C4-2B (cell line): ENCODE measurements at regions not wholly inside any gene's neighbourhood (a gene's known extent, or its start where the extent isn't known, plus 50 kb on each side); places are given as distances from the start of the nearest gene placed in this dataset.

Experiments used
- H3K27ac ChIP-seq: fragments of 450-650 bp; 2 replicates; pipeline ENCODE4 v1.5.1; 2017
- ZFX ChIP-seq: fragments of 450-650 bp; IDR thresholded peaks from 2 replicates; pipeline ENCODE4 v1.6.1; 2017
- TF ChIP-seq, protein P1 (sequence below): fragments of 450-650 bp; conservative IDR thresholded peaks from 2 replicates; pipeline ENCODE4 v1.5.1; 2017; ENCODE audit warnings: mild to moderate bottlenecking

DNA sequence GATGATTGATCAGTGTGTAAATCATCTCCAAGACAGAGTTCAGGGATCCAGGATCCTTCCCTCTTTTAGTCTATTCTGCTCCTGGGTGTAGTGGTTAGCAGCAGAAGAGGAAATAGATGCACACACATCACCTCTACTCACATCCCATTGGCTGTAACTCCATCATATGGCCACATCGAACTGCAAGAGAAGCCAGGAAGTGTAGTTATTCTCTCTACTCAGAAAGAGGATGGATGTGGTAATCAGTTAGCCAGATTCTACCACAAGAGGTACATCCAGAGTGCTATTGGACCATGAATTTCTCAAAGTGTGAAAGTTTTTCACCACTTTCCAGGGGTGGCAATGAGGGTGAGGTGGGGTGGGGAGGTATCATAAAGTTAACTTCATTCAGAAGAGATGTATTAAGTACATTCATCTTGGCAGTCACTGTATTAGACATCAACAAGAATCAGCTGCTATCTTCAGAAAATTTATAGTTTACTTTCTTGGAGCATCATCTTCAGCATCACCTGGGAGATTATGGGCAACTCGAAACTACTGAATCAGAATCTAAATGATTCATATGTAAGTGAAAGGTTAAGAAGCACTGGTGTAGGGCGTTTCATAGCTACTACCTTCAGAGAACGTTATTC, 60.6 kb upstream of the GAP43 start:
- no peak overlapping the region for H3K27ac ChIP-seq
- TF ChIP-seq, protein P1, sequence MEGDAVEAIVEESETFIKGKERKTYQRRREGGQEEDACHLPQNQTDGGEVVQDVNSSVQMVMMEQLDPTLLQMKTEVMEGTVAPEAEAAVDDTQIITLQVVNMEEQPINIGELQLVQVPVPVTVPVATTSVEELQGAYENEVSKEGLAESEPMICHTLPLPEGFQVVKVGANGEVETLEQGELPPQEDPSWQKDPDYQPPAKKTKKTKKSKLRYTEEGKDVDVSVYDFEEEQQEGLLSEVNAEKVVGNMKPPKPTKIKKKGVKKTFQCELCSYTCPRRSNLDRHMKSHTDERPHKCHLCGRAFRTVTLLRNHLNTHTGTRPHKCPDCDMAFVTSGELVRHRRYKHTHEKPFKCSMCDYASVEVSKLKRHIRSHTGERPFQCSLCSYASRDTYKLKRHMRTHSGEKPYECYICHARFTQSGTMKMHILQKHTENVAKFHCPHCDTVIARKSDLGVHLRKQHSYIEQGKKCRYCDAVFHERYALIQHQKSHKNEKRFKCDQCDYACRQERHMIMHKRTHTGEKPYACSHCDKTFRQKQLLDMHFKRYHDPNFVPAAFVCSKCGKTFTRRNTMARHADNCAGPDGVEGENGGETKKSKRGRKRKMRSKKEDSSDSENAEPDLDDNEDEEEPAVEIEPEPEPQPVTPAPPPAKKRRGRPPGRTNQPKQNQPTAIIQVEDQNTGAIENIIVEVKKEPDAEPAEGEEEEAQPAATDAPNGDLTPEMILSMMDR = no peak

DNA sequence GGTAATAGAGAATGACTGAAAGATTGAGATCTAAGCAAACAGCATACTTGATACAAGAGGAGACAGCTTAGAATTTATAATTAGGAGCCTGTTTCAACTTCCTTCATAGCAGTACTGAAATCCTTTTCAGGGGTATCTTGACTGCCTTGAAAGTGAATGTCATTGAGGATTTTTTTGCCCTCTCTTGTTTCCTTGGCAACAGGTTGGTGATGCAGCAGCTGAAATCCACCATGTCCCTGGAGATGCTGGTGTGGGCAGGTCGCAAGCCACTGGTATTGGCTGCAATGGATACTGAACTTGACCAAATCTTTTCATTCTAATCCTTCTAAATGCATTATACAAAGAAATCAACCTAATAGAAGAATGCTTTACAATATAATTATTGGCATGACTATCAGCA, 59.3 kb upstream of the GAP43 start:
- no peak for TF ChIP-seq ZFX
- TF ChIP-seq, protein P1 = no peak

GRCh38 chr3:115571413-115571812, 51.9 kb upstream of the GAP43 start:
- TF ChIP-seq, protein P1 = no peak
- TF ChIP-seq ZFX = no peak
- no peak overlapping the region for H3K27ac ChIP-seq

More for the DNA sequence above, 59.3 kb upstream of the GAP43 start:
- no peak overlapping the region for H3K27ac ChIP-seq
